C4-2B (cell line): ENCODE measurements at regions not wholly inside any gene's neighbourhood (a gene's known extent, or its start where the extent isn't known, plus 50 kb on each side); places are given as distances from the start of the nearest gene placed in this dataset.

Experiments used
- ZFX ChIP-seq: fragments of 450-650 bp; IDR thresholded peaks from 2 replicates; pipeline ENCODE4 v1.6.1; 2017
- TF ChIP-seq, protein P1 (sequence below): fragments of 450-650 bp; conservative IDR thresholded peaks from 2 replicates; pipeline ENCODE4 v1.5.1; 2017; ENCODE audit warnings: mild to moderate bottlenecking

DNA sequence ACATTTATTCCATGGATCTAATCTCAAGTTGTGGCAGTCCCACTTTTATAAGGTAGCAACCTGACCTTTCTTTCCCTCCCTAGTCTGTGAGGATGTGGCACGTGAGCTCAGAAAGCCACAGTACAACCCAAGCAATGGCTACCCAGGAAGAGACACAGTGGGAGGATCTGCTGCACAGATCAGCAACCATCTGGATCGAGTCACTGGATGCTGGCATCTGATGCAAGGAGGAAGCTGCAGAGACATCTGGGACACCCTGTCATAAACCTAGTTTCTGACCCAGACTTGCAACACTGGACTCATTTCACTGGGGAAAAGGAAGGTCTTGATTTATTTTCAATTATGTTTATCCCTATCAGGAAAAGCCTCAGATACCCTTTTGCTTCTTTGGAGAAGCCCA is 327.1 kb downstream of the PAPSS1 start:
- TF ChIP-seq, protein P1, sequence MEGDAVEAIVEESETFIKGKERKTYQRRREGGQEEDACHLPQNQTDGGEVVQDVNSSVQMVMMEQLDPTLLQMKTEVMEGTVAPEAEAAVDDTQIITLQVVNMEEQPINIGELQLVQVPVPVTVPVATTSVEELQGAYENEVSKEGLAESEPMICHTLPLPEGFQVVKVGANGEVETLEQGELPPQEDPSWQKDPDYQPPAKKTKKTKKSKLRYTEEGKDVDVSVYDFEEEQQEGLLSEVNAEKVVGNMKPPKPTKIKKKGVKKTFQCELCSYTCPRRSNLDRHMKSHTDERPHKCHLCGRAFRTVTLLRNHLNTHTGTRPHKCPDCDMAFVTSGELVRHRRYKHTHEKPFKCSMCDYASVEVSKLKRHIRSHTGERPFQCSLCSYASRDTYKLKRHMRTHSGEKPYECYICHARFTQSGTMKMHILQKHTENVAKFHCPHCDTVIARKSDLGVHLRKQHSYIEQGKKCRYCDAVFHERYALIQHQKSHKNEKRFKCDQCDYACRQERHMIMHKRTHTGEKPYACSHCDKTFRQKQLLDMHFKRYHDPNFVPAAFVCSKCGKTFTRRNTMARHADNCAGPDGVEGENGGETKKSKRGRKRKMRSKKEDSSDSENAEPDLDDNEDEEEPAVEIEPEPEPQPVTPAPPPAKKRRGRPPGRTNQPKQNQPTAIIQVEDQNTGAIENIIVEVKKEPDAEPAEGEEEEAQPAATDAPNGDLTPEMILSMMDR = no peak
- TF ChIP-seq ZFX = no peak
